Keratinocyte (primary cell): ENCODE measurements at regions not wholly inside any gene's neighbourhood (a gene's known extent, or its start where the extent isn't known, plus 50 kb on each side); places are given as distances from the start of the nearest gene placed in this dataset.

Source experiments
- DNase-seq: peaks from one replicate; pipeline ENCODE4 v3.0.0-alpha.2; 2011; ENCODE audit warnings: low read depth, missing footprints, low spot score
- FAIRE-seq: peaks from 2 replicates; lab custom pipeline; 2011; peaks lifted over from hg19 to GRCh38; lab: Jason Lieb, UNC
- H2AFZ ChIP-seq: 2 replicates; pipeline ENCODE4 v1.6.0; 2012; ENCODE audit warnings: low read length, control low read depth, inconsistent platforms; ENCODE audit not compliant: control insufficient read depth
- H3K27ac ChIP-seq: 2 replicates; pipeline ENCODE4 v1.5.1; 2011; ENCODE audit warnings: low read length; ENCODE audit not compliant: control insufficient read depth, insufficient read depth
- H3K27me3 ChIP-seq: 3 replicates; pipeline ENCODE4 v1.6.0; 2011; ENCODE audit warnings: low read length; ENCODE audit not compliant: control insufficient read depth, insufficient read depth; ENCODE audit errors: extremely low read depth
- H3K36me3 ChIP-seq, 2 experiments: 2 replicates in 1 of 2; 3 replicates in 1 of 2; pipeline ENCODE4 v1.5.1; 2011; ENCODE audit warnings: low read length in 2 of 2, mild to moderate bottlenecking in 1 of 2; ENCODE audit not compliant: control insufficient read depth in 2 of 2, insufficient read depth in 2 of 2; ENCODE audit errors: extremely low read depth in 1 of 2
- H3K4me1 ChIP-seq: 3 replicates; pipeline ENCODE4 v1.5.1; 2011; ENCODE audit warnings: low read length; ENCODE audit not compliant: control insufficient read depth, insufficient read depth; ENCODE audit errors: extremely low read depth
- H3K4me2 ChIP-seq: 3 replicates; pipeline ENCODE4 v1.6.0; 2011; ENCODE audit warnings: low read depth, low read length; ENCODE audit not compliant: control insufficient read depth, insufficient read depth; ENCODE audit errors: extremely low read depth
- H3K4me3 ChIP-seq, 3 experiments: fragments of 200-600 bp in 1 of 3; sonication (generic) in 1 of 3; 2 replicates in 2 of 3; 3 replicates in 1 of 3; pipeline ENCODE4 v1.5.1; 2011 to 2016; ENCODE audit warnings: low read length in 3 of 3, mild to moderate bottlenecking in 3 of 3, control low read depth in 2 of 3, inconsistent platforms in 1 of 3, low read depth in 1 of 3, mixed read lengths in 1 of 3, mixed run types in 1 of 3, moderate library complexity in 1 of 3; ENCODE audit not compliant: control insufficient read depth in 2 of 3, insufficient read depth in 2 of 3; ENCODE audit errors: extremely low read depth in 1 of 3
- H3K79me2 ChIP-seq: 2 replicates; pipeline ENCODE4 v1.6.0; 2012; ENCODE audit warnings: low read length; ENCODE audit not compliant: control insufficient read depth, insufficient read depth
- H3K9ac ChIP-seq: 3 replicates; pipeline ENCODE4 v1.6.0; 2011; ENCODE audit warnings: low read length; ENCODE audit not compliant: control insufficient read depth, insufficient read depth; ENCODE audit errors: extremely low read depth
- H3K9me1 ChIP-seq: 3 replicates; pipeline ENCODE4 v1.6.0; 2011; ENCODE audit warnings: low read length; ENCODE audit not compliant: control insufficient read depth, insufficient read depth; ENCODE audit errors: extremely low read depth
- H3K9me3 ChIP-seq: 2 replicates; pipeline ENCODE4 v1.5.1; 2012; ENCODE audit warnings: low read depth, low read length; ENCODE audit not compliant: control insufficient read depth
- H4K20me1 ChIP-seq: 3 replicates; pipeline ENCODE4 v1.6.0; 2011; ENCODE audit warnings: low read length; ENCODE audit not compliant: control insufficient read depth, insufficient read depth; ENCODE audit errors: extremely low read depth
- CTCF ChIP-seq, 3 experiments: IDR thresholded peaks in 1 of 3; conservative IDR thresholded peaks in 1 of 3; optimal IDR thresholded peaks in 1 of 3; 2 replicates in 2 of 3; 3 replicates in 1 of 3; pipeline versions ENCODE3 to v1.5.1; 2011; ENCODE audit warnings: low read length in 3 of 3, mild to moderate bottlenecking in 3 of 3, moderate library complexity in 2 of 3, control low read depth in 1 of 3, inconsistent platforms in 1 of 3; ENCODE audit not compliant: insufficient read depth in 2 of 3; ENCODE audit errors: extremely low read depth in 1 of 3
- EZH2 ChIP-seq: IDR thresholded peaks from one replicate; pipeline ENCODE4 v1.6.1; 2012; ENCODE audit warnings: inconsistent platforms, mild to moderate bottlenecking, low read length, moderate library complexity
- dilution Hi-C: fragments of 300-500 bp; cut with MboI; formaldehyde crosslinking; loops from one replicate; pipeline ENCODE4 v1.7.0; 2020; ENCODE audit warnings: low sequenced_read_pairs; ENCODE audit not compliant: extremely low pct_ligation_motif_present

- no peak for FAIRE-seq
- no peak overlapping the region for H3K4me2 ChIP-seq
- H3K4me1 ChIP-seq: peaks cover 28% of the 10 kb centered on the region
- H3K9me3 ChIP-seq: no peaks in the 10 kb centered on the region
- H2AFZ ChIP-seq: no peak overlapping the region
- dilution Hi-C loops: no loop called here
- no peak overlapping the region for H3K9ac ChIP-seq
- H3K79me2 ChIP-seq: no peaks in the 10 kb centered on the region
- no peaks in the 10 kb centered on the region for H3K9me1 ChIP-seq
- no peak for DNase-seq
- no peaks in the 10 kb centered on the region for H3K36me3 ChIP-seq
- no peaks in the 10 kb centered on the region for H3K27me3 ChIP-seq
- H3K27ac ChIP-seq: no peak overlapping the region
- no peaks in the 10 kb centered on the region for H4K20me1 ChIP-seq
- H3K4me3 ChIP-seq: no peak overlapping the region
- TF ChIP-seq EZH2 (no peak), CTCF (optimal IDR thresholded peaks at IDR 0.05 in 1 of 3, IDR thresholded peaks at IDR 0.05 in 1 of 3, conservative IDR thresholded peaks at IDR 0.05 in 1 of 3; ENCODE audit: extremely low read depth in 1 of 3, insufficient read depth in 2 of 3, low read length in 3 of 3) (no peak)
These were observed 183.8 kb upstream of the HMGA2 start for GRCh38 chr12:65640489-65640901.

- dilution Hi-C loops: no loop called here
- no peaks in the 10 kb centered on the region for H3K9me3 ChIP-seq
- H3K27me3 ChIP-seq: no peaks in the 10 kb centered on the region
- no peak overlapping the region for H3K4me2 ChIP-seq
- H3K9ac ChIP-seq: no peak overlapping the region
- no peaks in the 10 kb centered on the region for H3K79me2 ChIP-seq
- H2AFZ ChIP-seq: no peak overlapping the region
- no peak overlapping the region for H3K4me3 ChIP-seq
- no peaks in the 10 kb centered on the region for H4K20me1 ChIP-seq
- TF ChIP-seq EZH2 (no peak), CTCF (optimal IDR thresholded peaks at IDR 0.05 in 1 of 3, IDR thresholded peaks at IDR 0.05 in 1 of 3, conservative IDR thresholded peaks at IDR 0.05 in 1 of 3; ENCODE audit: extremely low read depth in 1 of 3, insufficient read depth in 2 of 3, low read length in 3 of 3) (no peak)
- FAIRE-seq: peak; percentile 39
- no peak overlapping the region for H3K27ac ChIP-seq
- no peaks in the 10 kb centered on the region for H3K36me3 ChIP-seq
- no peak for DNase-seq
- H3K4me1 ChIP-seq: peaks cover 19% of the 10 kb centered on the region
- no peaks in the 10 kb centered on the region for H3K9me1 ChIP-seq
These were observed 182.1 kb upstream of the HMGA2 start for GRCh38 chr12:65642061-65642661.
